ENCODE measurements at regions not wholly inside any gene's neighbourhood (a gene's known extent, or its start where the extent isn't known, plus 50 kb on each side); places are given as distances from the start of the nearest gene placed in this dataset.

- POLR2A ChIA-PET = no interaction called here
- H3K27me3 ChIP-seq (replicated peaks in 2 of 5; ENCODE audit: control insufficient read depth in 4 of 5, insufficient read depth in 5 of 5, low read length in 4 of 5) = no peaks in the 10 kb centered on the region
- CTCF ChIA-PET = interaction anchor here (1.0 to 3.7 kb wide), 9 partner anchors 9 to 66 kb away, joined by 3 to 25 read pairs (median 6); no protein-coding TSS in a partner anchor
- WGBS (ENCODE audit: insufficient coverage) = 100% methylated on average over 3 of the region's 4 CpGs
- no peaks in the 10 kb centered on the region for H3K9me3 ChIP-seq (ENCODE audit: control extremely low read depth in 1 of 5, control insufficient read depth in 4 of 5, insufficient read depth in 2 of 5, low read depth in 1 of 5, low read length in 4 of 5)
- peaks cover 35 to 80% (median 59%) of the 10 kb centered on the region in 4 experiments for H3K4me1 ChIP-seq (ENCODE audit: control extremely low read depth in 1 of 4, control insufficient read depth in 4 of 4, insufficient read depth in 4 of 4, low read length in 3 of 4)
- peaks cover 0 to 9% (median 8%) of the 10 kb centered on the region in 4 experiments for H3K36me3 ChIP-seq (ENCODE audit: control insufficient read depth in 4 of 4, insufficient read depth in 4 of 4, low read length in 3 of 4)
- H3K4me3 ChIP-seq (ENCODE audit: control insufficient read depth in 1 of 7, extremely low read depth in 1 of 7, insufficient read depth in 4 of 7, low read depth in 2 of 7, low read length in 6 of 7) = no peak overlapping the region
- DNase-seq = no peak
- peak overlapping the region in 1 of 2 experiments; percentile 12 for H3K27ac ChIP-seq (ENCODE audit: insufficient read depth in 1 of 2, low read depth in 1 of 2, low read length in 2 of 2, poor library complexity in 1 of 2, severe bottlenecking in 2 of 2)
Measured at GRCh38 chr6:25005010-25005409, 69.2 kb upstream of the RIPOR2 start.

DNA sequence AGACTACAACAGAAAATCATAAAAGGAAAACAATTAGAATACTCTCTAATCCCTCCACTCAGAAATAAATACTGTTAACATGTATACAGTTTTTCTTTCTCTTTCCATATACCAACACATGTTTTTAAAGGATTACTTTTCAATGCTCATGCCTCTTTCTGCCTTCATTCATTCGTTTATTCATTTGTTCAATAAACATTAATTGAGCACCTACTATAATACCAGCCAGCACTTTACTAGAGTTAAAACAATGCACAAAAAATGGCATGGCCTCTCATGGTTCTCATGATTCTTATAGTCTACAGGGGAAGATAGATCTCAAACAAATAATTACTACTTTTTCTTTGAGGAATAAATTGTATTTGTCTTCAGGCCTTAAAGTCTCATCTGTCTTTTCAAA lies 70.3 kb upstream of the RIPOR2 start:
- Histone ChIP-seq H3K9me3 (ENCODE audit: control extremely low read depth in 1 of 5, control insufficient read depth in 4 of 5, insufficient read depth in 2 of 5, low read depth in 1 of 5, low read length in 4 of 5) (no peaks in the 10 kb centered on the region), H3K4me3 (ENCODE audit: control insufficient read depth in 1 of 7, extremely low read depth in 1 of 7, insufficient read depth in 4 of 7, low read depth in 2 of 7, low read length in 6 of 7) (peak overlapping the region in 2 of 7 experiments; percentile 29 to 40), H3K27ac (ENCODE audit: insufficient read depth in 1 of 2, low read depth in 1 of 2, low read length in 2 of 2, poor library complexity in 1 of 2, severe bottlenecking in 2 of 2) (peak overlapping the region; percentile 96 to 97), H3K36me3 (ENCODE audit: control insufficient read depth in 4 of 4, insufficient read depth in 4 of 4, low read length in 3 of 4) (peaks cover 0 to 4% (median 1%) of the 10 kb centered on the region in 4 experiments), H3K4me1 (ENCODE audit: control extremely low read depth in 1 of 4, control insufficient read depth in 4 of 4, insufficient read depth in 4 of 4, low read length in 3 of 4) (peaks cover 35 to 87% (median 67%) of the 10 kb centered on the region in 4 experiments), H3K27me3 (replicated peaks in 2 of 5; ENCODE audit: control insufficient read depth in 4 of 5, insufficient read depth in 5 of 5, low read length in 4 of 5) (no peaks in the 10 kb centered on the region)
- DNase-seq = no peak
- 83% methylated on average over 1 of the region's 1 CpG for WGBS (ENCODE audit: insufficient coverage)
- CTCF ChIA-PET = interaction anchor here (0.8 to 3.7 kb wide), 11 partner anchors 8 to 160 kb away, joined by 3 to 25 read pairs (median 5); no protein-coding TSS in a partner anchor
- POLR2A ChIA-PET = no interaction called here

- H3K36me3 ChIP-seq (ENCODE audit: control insufficient read depth in 4 of 4, insufficient read depth in 4 of 4, low read length in 3 of 4) = peaks cover 0 to 6% (median 3%) of the 10 kb centered on the region in 4 experiments
- peaks cover 35 to 91% (median 67%) of the 10 kb centered on the region in 4 experiments for H3K4me1 ChIP-seq (ENCODE audit: control extremely low read depth in 1 of 4, control insufficient read depth in 4 of 4, insufficient read depth in 4 of 4, low read length in 3 of 4)
- H3K9me3 ChIP-seq (ENCODE audit: control extremely low read depth in 1 of 5, control insufficient read depth in 4 of 5, insufficient read depth in 2 of 5, low read depth in 1 of 5, low read length in 4 of 5) = no peaks in the 10 kb centered on the region
- ChIA-PET POLR2A (no interaction called here), CTCF (interaction anchor here (0.8 to 3.7 kb wide), 10 partner anchors 9 to 160 kb away, joined by 3 to 25 read pairs (median 4); no protein-coding TSS in a partner anchor)
- DNase-seq = peak; percentile 78 to 91 (median 90)
- 0% methylated on average over 3 of the region's 3 CpGs for WGBS (ENCODE audit: insufficient coverage)
- H3K27me3 ChIP-seq (replicated peaks in 2 of 5; ENCODE audit: control insufficient read depth in 4 of 5, insufficient read depth in 5 of 5, low read length in 4 of 5) = no peaks in the 10 kb centered on the region
- peak overlapping the region; percentile 96 to 97 for H3K27ac ChIP-seq (ENCODE audit: insufficient read depth in 1 of 2, low read depth in 1 of 2, low read length in 2 of 2, poor library complexity in 1 of 2, severe bottlenecking in 2 of 2)
- peak overlapping the region in 5 of 7 experiments; percentile 12 to 42 (median 29) for H3K4me3 ChIP-seq (ENCODE audit: control insufficient read depth in 1 of 7, extremely low read depth in 1 of 7, insufficient read depth in 4 of 7, low read depth in 2 of 7, low read length in 6 of 7)
Measured at GRCh38 chr6:25006565-25007001, 70.8 kb upstream of the RIPOR2 start.

- H3K27ac ChIP-seq (ENCODE audit: insufficient read depth in 1 of 2, low read depth in 1 of 2, low read length in 2 of 2, poor library complexity in 1 of 2, severe bottlenecking in 2 of 2) = peak overlapping the region; percentile 96 to 97
- peaks cover 0 to 4% (median 3%) of the 10 kb centered on the region in 4 experiments for H3K36me3 ChIP-seq (ENCODE audit: control insufficient read depth in 4 of 4, insufficient read depth in 4 of 4, low read length in 3 of 4)
- ChIA-PET CTCF (interaction anchor here (0.9 to 3.7 kb wide), 11 partner anchors 9 to 161 kb away, joined by 3 to 25 read pairs (median 4); no protein-coding TSS in a partner anchor), POLR2A (no interaction called here)
- H3K4me3 ChIP-seq (ENCODE audit: control insufficient read depth in 1 of 7, extremely low read depth in 1 of 7, insufficient read depth in 4 of 7, low read depth in 2 of 7, low read length in 6 of 7) = peak overlapping the region in 5 of 7 experiments; percentile 12 to 49 (median 40)
- DNase-seq = peak in 2 of 3 donors; percentile 65 to 67
- H3K9me3 ChIP-seq (ENCODE audit: control extremely low read depth in 1 of 5, control insufficient read depth in 4 of 5, insufficient read depth in 2 of 5, low read depth in 1 of 5, low read length in 4 of 5) = no peaks in the 10 kb centered on the region
- H3K27me3 ChIP-seq (replicated peaks in 2 of 5; ENCODE audit: control insufficient read depth in 4 of 5, insufficient read depth in 5 of 5, low read length in 4 of 5) = no peaks in the 10 kb centered on the region
- WGBS (ENCODE audit: insufficient coverage) = 6% methylated on average over 1 of the region's 3 CpGs
- peaks cover 35 to 87% (median 67%) of the 10 kb centered on the region in 4 experiments for H3K4me1 ChIP-seq (ENCODE audit: control extremely low read depth in 1 of 4, control insufficient read depth in 4 of 4, insufficient read depth in 4 of 4, low read length in 3 of 4)
Measured at GRCh38 chr6:25007269-25007699, 71.5 kb upstream of the RIPOR2 start.

GRCh38 chr6:25008707-25009392 lies 73.1 kb upstream of the RIPOR2 start:
- Histone ChIP-seq H3K4me1 (ENCODE audit: control extremely low read depth in 1 of 4, control insufficient read depth in 4 of 4, insufficient read depth in 4 of 4, low read length in 3 of 4) (peaks cover 35 to 86% (median 64%) of the 10 kb centered on the region in 4 experiments), H3K27ac (ENCODE audit: insufficient read depth in 1 of 2, low read depth in 1 of 2, low read length in 2 of 2, poor library complexity in 1 of 2, severe bottlenecking in 2 of 2) (peak overlapping the region in 1 of 2 experiments; percentile 97), H3K4me3 (ENCODE audit: control insufficient read depth in 1 of 7, extremely low read depth in 1 of 7, insufficient read depth in 4 of 7, low read depth in 2 of 7, low read length in 6 of 7) (no peak overlapping the region), H3K9me3 (ENCODE audit: control extremely low read depth in 1 of 5, control insufficient read depth in 4 of 5, insufficient read depth in 2 of 5, low read depth in 1 of 5, low read length in 4 of 5) (no peaks in the 10 kb centered on the region), H3K27me3 (replicated peaks in 2 of 5; ENCODE audit: control insufficient read depth in 4 of 5, insufficient read depth in 5 of 5, low read length in 4 of 5) (no peaks in the 10 kb centered on the region), H3K36me3 (ENCODE audit: control insufficient read depth in 4 of 4, insufficient read depth in 4 of 4, low read length in 3 of 4) (peaks cover 0 to 4% (median 3%) of the 10 kb centered on the region in 4 experiments)
- no peak for DNase-seq
- ChIA-PET POLR2A (interaction anchor here (0.6 to 1.4 kb wide), 2 partner anchors 20 to 46 kb away, joined by 3 read pairs; no protein-coding TSS in a partner anchor), CTCF (interaction anchor here (1.0 to 1.9 kb wide), 9 partner anchors 9 to 152 kb away, joined by 3 to 7 read pairs (median 3); no protein-coding TSS in a partner anchor)
- WGBS (ENCODE audit: insufficient coverage) = 97% methylated on average over 4 of the region's 4 CpGs

- Histone ChIP-seq H3K4me3 (ENCODE audit: control insufficient read depth in 1 of 7, extremely low read depth in 1 of 7, insufficient read depth in 4 of 7, low read depth in 2 of 7, low read length in 6 of 7) (no peak overlapping the region), H3K36me3 (ENCODE audit: control insufficient read depth in 4 of 4, insufficient read depth in 4 of 4, low read length in 3 of 4) (peaks cover 0 to 5% (median 3%) of the 10 kb centered on the region in 4 experiments), H3K9me3 (ENCODE audit: control extremely low read depth in 1 of 5, control insufficient read depth in 4 of 5, insufficient read depth in 2 of 5, low read depth in 1 of 5, low read length in 4 of 5) (no peaks in the 10 kb centered on the region), H3K4me1 (ENCODE audit: control extremely low read depth in 1 of 4, control insufficient read depth in 4 of 4, insufficient read depth in 4 of 4, low read length in 3 of 4) (peaks cover 32 to 85% (median 59%) of the 10 kb centered on the region in 4 experiments), H3K27ac (ENCODE audit: insufficient read depth in 1 of 2, low read depth in 1 of 2, low read length in 2 of 2, poor library complexity in 1 of 2, severe bottlenecking in 2 of 2) (peak overlapping the region in 1 of 2 experiments; percentile 97), H3K27me3 (replicated peaks in 2 of 5; ENCODE audit: control insufficient read depth in 4 of 5, insufficient read depth in 5 of 5, low read length in 4 of 5) (no peaks in the 10 kb centered on the region)
- ChIA-PET CTCF (interaction anchor here (0.9 to 1.9 kb wide), 7 partner anchors 9 to 97 kb away, joined by 3 to 7 read pairs (median 3); no protein-coding TSS in a partner anchor), POLR2A (interaction anchor here (1.4 kb wide), 1 partner anchor 19 kb away, joined by 3 read pairs; no protein-coding TSS in a partner anchor)
- 46% methylated on average over 2 of the region's 6 CpGs for WGBS (ENCODE audit: insufficient coverage)
- DNase-seq = peak in 1 of 3 donors; percentile 57
Measured at GRCh38 chr6:25009393-25009710, 73.6 kb upstream of the RIPOR2 start.

Measured in common myeloid progenitor, CD34-positive (primary cell).